Pons (tissue), 1 donor: ENCODE measurements at regions not wholly inside any gene's neighbourhood (a gene's known extent, or its start where the extent isn't known, plus 50 kb on each side); places are given as distances from the start of the nearest gene placed in this dataset.
"Not testable (repeated sequence)": the region's sequence is repeated elsewhere in the genome, so short reads cannot be mapped to it uniquely, and the experiment has no call there.

Experiments
- DNase-seq: peaks from one replicate; pipeline ENCODE4 v3.0.0-alpha.2; 2016; ENCODE audit warnings: low spot score

DNA sequence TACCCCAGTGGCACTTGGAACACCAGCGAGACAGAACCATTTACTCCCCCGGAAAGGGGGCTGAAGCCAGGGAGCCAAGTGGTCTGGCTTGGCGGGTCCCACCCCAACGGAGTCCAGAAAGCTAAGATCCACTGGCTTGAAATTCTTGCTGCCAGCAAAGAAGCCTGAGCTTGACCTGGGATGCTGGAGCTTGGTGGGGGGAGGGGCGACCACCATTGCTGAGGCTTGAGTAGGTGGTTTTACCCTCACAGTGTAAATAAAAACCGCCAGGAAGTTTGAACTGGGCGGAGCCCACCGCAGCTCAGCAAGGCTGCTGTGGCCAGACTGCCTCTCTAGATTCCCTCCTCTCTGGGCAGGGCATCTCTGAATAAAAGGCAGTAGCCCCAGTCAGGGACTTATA is 62.8 kb downstream of the RPS24 start:
- not testable (repeated sequence) for DNase-seq

DNA sequence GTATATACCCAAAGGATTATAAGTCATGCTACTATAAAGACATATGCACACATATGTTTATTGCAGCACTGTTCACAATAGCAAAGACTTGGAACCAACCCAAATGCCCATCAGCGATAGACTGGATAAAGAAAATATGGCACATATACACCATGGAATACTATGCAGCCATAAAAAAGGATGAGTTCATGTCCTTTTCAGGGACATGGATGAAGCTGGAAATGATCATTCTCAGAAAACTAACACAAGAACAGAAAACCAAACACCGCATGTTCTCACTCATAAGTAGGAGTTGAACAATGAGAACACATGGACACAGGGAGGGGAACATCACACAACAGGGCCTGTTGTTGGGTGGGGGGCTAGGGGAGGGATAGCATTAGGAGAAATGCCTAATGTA is 68.9 kb downstream of the RPS24 start:
- DNase-seq: not testable (repeated sequence)

DNA sequence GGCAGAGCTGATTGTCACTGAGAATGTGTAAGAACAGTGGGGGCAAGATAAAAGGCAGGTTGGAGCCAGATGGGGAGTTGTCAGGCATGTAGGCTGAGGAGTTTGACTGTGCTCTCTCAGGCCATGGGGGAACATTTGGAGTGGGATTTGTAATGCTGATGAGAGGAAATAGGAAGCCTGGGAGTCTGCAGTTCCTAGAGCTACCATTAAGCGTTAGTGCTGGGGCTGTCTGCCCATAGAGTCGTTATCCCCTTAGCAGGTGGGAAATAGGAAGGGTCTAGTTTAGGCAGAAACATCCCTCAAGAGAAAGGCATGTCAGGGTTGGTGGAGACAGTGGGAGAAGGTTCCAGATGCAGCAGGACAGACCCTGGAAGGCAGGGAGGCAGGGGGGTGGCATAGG is 75.5 kb downstream of the RPS24 start:
- DNase-seq: no peak

DNA sequence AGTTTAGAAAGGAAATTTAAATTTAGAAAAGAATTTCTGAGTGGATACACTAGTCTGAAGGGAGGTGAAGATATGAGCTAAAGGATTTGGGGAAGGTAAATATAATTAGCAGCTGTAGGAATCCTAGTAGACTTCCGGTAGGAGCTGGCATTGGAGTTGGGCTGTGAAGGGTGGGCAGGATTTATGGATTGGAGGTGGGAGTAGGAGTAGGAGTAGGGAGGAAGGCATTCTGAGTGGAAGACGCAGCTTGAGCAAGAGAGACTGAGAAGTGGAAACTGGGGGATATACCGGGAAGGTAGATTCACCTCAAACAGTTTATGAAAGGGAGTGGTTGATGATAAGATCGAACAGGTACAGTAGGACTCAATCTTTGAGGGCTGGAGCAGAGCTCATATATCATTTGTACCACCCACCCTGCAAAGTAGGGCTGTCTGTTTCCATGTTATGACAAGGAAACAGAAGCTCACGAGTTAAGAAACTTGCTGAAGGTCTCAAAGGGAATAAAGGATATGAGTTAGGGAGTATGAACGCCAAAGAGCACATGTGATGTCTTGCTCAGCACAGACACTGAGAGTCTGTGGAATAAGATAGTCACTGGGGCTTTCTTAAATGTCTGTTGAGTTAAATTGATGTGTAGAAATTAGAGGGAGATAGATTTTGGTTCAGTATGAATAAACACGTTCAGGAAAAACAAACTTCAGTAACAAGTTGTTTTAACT is 81.6 kb downstream of the RPS24 start:
- DNase-seq: no peak

DNA sequence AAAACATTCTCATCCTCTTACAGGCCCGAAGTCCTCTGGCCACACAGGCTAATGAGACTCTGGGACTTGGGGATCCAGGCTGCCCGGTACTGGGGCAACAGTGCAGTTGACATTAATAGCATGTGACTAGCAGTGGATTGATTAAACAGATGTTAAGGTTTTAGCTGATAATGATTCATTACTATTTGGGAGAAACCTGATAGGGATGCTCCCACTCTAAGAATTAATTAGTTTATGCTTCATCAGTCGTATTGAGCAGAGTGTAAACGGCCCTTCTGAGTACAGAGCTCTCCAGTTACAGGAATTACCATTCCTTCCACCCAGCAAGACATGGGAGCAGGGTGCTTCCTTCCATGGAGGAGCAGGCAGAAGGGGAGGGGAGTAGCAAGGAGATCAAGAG is 82.7 kb downstream of the RPS24 start:
- no peak for DNase-seq

DNA sequence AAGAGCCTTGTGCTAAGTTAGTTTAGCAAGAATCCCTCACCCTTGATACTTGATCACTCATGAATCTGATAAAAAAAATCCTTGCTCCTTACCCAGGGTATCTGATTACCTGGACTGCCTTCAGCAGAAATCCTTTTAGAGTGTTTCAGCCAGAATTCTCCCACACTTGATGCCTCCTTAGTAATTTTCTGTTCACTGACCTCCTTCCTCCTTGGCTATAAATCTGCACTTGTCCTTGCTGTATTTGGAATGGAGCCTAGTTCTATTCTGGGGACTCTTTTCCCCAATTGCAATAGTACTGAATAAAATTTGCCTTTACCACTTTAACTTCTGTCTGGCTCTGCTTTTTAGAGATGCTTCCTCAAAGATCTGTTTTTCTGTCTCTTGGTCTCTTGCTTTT is 84.9 kb downstream of the RPS24 start:
- DNase-seq: peak; percentile 6

DNA sequence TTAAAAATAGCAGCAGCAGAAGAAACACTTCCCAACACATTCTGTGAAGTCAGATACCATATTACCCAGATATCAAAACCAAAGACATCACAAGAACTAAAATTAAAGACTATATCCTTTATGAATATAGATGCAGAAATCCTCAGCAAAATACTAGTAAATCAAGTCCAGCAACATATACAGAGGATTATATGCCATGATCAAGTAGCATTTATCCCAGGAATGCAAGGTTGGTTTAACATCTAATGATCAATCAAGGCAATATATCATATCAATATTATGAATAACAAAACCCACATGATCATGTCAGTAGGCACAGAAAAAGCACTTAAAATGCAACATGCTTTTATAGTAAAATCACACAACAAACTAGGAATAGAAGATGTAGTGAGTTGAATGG is 88.1 kb downstream of the RPS24 start:
- DNase-seq: no peak

DNA sequence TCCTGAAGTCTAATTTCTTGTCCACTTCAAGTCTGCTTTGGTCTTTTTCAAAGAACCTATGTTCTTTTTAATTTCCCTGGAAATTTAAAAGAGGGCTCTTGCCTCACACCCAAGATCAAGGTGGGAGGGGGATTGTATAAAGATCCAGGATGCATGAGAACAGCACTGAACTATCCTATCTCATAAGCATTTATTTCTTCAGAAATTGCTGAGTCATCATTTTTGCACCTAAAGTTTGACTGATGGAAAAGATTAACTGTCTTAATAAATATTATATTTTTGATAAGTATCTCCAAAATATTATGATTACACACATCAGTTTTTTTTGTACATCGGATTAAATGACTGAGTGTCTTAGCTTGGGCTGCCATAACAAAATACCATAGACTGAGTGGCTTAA is 90.5 kb downstream of the RPS24 start:
- no peak for DNase-seq

DNA sequence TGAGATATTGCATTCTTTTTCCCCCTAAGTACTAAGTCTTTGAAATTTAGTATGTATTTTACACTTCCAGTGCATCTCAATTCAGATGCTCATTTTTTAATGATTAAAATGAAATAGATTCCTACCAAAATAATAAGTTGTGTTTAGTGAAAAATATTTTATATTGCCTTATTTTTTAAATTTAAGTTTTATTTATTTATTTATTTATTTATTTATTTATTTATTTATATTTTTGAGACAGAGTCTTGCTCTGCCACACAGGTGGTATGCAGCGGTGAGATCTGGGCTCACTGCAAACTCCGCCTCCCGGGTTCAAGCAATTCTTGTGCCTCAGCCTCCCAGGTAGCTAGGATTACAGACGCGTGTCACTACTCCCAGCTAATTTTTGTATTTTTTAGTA is 95.5 kb downstream of the RPS24 start:
- DNase-seq: no peak

DNA sequence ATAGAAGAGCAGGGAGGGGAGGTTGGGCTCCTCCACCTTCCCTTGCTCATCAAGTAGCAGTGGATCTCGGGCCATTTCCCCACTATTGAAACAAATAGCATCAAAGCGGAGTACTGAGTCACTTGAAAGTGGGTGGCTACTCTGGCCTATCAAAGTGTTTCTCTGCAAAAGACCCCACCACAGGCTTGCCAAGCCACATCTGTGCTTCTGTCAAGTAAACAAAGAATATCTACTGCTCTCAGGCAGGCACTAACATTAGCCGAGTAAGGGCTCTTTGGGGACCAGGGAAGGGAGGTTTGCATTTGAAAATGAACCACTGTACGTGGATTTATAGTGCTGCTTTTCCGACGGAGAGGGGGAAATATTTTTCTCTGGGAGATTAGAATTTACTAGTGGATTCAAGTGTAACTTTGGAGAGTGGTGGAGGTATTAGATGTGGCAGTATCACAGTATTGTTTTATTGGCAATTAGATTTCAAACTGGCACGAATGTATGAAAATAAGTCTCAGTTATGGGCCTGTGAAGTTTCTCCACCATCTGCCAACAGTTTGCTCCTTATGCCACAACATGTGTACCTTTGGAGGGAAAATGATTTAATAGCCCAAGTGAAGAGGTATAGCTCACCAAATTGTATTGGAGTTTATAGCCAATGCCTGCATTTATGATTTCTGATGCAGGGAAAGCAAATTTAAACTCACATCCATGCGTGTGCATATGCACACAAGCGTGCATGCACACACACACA is 97.5 kb downstream of the RPS24 start:
- DNase-seq: no peak

DNA sequence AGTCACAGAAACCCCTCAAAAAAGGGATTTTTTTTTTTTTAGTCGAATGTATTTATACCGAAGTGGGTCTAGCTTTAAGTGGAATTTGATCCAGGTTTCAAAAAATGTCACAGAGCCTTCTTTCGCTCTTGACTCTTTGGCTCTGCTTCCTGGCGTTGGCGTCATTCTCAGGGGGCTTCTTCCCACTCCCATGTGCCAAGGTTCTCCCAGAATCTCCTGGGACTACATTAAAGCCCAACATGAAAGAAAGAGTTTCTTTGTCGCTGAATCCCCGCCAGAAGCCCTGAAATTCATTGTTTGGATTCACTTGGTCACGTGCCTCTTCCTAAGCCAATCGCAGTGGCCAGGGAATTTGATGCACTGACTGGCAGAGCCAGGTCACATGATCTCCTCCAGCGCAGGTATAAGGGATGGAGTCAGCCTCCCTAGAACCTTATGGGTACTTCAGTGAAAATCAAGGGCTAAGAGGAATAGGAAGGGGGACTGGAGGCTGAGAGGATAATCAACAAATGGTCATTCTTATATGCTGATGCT is 101.2 kb downstream of the RPS24 start:
- DNase-seq: no peak

DNA sequence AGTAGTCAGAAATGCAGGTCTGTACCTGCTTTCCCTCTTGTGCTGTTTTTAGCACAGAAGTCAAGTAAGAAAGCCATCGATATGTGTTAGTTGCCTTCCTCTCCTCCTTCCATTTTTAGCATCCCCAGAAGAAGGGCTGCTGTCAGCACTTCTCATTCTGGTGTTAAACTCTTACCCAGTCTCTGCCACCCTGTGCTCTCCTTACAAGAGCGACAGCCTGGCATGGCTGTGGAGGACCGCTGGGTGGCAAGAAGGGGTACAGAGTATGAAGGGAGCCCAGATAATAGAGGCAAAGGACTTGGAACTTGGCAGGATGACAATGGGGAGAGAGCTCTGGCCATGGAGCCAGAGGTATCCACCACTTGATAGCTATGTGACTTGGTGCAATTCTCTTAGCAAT is 103.5 kb downstream of the RPS24 start:
- DNase-seq: no peak

DNA sequence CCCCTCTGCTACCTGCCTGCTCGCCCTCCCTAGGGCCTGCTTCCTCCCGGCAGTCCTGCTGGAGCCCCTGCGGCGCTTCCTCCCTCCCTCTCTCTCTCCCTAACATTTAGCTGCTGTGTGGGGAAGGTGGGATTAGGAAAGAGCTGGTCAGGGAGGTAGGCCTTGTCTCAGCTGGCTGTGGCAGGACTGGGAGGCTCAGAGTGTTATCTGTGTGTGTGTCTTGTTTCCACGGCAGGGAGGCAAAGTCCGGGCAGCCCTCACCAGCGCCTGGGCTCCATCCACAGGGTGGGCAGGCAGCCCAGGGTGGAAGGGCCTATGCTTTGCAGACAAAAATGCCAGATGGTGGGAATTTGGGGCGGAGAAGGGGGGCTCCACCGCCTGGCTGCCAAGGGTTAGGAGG is 105.7 kb downstream of the RPS24 start:
- peak; percentile 2 for DNase-seq

DNA sequence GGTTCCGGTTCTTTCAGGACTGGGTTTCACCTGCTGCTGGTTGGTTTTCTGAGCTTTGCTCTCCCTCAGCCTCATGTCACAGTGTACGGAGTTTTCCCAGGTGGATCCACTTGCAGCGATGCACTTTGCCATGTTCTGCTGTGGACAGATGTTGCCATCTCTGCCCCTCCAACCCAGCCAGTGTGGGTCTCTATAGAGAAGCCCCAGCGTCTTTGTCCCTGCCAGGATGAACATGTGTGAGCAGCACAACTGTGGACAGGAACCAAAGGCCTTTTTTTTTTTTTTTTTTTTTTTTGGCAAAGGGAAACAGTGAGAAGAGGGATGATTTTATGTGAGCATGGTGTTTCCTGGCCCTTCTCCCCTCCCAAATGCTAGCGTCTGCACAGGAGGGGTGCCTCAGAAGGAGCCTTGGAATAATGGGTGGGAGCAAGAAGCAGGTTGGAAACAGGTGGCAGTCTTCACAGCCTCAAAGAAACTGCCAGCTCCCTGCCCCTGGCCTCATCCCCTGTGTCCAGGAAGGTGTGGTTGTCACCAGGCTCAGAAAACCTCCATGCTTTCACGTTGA is 106.5 kb downstream of the RPS24 start:
- no peak for DNase-seq

DNA sequence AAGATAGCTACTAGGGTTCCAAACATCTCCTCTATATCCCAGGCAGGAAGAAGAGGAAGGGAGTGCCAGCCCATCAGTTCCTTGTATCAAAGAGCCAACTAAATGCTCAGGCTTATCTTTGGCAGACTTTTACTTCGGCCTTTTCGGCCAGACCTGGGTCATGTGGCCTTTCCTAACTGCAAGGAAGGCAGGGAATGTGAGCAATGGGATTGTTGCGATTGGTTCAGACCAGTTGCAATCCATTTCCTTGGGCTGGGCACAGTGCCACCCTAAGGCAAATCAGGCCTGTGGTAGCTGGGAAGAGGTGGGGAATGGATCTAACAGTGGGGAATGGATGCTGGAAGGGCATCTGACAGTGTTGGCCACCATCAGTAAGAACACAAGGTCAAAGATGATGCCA is 109.9 kb downstream of the RPS24 start:
- DNase-seq: no peak

DNA sequence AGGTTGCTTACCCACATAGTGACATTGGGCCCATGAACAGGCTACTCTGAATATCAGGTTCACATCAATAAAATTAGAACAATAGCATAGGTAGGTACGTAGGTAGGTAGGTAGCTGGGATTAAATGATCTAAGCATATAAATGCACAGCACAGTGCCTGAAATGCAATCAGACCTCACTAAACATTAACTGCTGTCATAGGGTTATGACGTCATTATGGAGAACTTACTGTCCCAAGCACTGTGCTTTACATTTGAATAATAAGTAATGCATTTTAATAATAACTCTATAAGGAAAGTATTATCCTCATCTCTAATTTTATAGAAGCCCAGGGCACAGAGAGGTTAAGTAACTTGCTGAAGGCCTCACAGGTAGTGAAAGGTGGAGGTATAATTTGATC is 112.5 kb downstream of the RPS24 start:
- no peak for DNase-seq

DNA sequence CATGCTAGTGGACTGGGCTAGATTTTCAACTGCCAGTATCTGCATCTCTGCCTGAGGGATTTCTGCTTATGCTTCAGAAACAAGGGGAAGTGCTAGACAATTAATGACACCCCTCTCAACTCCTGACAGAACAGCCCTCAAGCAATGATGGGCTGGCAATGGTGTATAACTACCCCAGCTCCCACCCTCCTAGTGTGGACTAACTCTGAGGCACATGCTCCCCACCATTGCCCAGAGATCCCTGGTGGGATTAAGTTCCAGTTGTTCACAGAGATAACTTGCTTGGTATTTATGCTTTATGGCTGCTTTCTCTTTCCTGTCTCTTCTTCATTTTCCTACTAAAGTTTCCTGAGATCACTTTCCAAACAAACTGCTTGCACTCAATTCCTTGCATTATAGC is 113.5 kb downstream of the RPS24 start:
- no peak for DNase-seq

DNA sequence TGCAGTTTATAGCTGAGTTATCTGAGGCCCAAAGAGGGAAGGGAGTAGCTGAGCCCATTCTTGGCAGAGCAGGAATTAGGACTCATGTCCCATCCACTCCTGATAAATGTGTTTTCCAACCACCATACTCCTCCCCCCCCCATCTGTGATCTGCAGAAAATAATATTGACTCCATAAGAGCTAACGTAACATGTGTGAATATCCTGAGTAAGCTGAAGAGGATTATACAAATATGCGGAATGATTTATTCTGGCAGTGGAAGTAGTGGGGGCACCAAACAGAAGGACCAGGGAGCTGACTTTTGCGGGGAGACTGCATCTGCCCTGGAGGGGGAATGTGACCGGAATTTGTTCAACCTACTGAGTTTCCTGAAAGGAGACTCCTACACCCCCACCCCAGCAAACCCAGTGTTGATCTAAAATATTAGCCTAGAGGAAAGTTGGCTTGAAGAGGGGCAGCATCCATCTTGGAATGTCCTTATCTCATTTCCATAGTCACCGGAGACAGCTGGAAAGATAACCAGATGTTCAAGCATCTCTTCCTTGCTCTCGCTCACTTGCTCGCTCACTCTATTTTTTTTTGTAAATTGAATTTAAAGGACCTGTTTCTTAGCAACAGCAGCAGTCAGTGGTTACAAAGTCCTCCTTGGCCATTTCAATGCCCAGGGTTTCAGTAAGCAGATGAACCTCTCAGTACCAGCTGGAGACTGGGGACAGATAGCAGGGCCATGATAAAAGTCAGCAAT is 114.7 kb downstream of the RPS24 start:
- DNase-seq: no peak

DNA sequence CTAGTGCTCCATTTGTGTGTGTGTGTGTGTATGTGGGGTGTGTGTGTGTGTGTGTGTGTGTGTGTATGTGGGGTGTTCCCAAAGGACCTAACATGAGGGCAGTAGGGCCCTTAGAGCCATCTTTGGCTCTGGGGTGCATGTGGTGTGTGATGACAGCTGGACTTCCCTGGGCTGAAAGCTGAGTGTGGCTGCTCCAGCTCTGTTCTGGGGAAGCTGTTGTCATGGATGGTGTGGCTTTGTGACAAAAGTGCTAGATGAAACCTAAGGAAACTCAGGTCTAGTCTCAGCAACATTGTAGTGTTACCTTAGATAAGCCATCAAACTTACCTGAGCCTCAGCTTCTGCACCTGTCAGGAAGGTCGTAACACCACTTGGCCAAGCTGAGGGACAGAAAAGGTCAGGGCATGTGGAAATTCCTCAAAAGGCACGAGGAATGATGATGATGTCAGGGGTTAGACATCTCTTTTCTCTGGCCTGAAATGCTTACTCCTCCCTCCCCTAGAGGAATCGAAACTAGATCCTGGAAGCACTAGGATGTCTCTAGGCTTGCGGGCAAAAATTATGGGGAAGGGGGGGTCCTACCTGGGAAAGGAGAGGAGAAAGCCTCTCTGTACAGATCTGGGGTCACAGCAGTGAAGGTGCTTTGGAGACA is 115.4 kb downstream of the RPS24 start:
- no peak for DNase-seq

DNA sequence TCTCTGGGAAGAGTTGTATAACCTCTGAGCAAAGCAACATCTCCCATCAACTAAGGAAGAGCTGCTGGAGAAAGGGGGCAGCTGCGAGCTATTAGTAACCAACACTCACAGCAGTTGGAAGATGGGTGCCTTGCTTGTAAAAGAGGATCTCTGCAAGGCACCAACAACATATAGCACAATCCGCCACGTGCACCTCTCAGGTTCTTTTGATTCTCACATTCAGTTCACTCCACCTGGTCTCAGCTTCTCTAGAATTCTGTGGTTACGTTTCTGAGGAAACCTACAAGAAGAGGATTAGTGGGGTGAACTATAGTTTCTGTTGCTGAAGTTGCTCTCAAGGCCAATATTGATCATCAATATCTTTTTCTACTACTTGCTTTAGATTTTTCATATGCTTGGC is 117.1 kb downstream of the RPS24 start:
- no peak for DNase-seq

DNA sequence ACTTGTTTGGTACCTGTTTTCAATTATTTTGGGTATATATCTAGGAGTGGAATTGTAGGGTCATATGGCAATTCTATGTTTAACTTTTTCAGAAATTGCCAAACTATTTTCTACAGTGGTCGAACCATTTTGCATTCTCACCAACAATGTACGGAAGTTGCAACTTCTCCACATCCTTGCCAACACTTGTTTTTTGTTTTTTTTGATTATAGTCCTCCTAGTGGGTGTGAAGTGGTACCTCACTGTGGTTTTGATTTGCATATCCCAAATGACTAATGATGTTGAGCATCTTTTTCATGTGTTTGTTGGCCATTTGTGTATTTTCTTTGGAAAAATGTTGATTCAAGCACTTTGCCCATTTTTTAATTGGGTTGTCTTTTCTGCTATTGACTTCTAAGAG is 122.1 kb downstream of the RPS24 start:
- DNase-seq: no peak

DNA sequence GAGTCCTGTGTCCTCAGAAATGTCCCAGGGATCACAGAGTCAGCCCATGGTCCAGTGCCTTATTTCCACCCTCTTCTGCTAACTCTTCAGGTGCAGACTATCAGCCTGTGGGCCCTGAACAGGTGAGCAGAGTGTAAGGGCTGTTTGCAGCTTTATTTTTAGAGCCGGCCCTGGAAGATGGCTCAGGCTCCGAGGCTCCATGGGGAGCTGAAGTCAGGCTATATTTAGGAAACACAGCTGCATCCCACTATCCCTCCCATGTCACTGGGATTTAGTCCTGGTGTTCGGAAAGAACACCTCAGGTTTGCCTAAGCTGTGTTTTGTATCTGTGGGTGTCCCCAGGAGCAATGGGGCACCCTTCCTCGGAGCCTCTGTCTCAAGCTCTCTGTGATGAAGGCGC is 126.9 kb downstream of the RPS24 start:
- no peak for DNase-seq
